ENCODE measurements at regions not wholly inside any gene's neighbourhood (a gene's known extent, or its start where the extent isn't known, plus 50 kb on each side); places are given as distances from the start of the nearest gene placed in this dataset.

DNA sequence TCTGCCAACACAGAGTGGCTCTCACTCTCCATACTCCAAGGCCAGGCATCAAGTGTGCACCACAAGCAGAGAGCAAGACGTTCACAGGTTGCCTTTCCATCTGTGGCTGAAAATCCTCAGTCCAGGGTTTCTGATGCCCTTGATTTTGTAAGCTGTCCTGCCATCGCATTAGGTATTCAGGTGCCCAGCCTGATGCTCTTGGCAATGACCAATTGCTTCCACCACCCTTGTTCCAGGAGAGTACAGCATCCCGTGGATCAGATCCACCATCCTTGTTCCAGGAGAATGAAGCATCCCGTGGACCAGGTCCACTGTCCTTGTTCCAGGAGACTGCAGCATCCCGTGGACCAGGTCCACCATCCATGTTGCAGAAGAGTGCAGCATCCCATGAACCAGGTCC, 133.4 kb upstream of the GPC1 start:
- TF ChIP-seq EZH2phosphoT487 (IDR thresholded peaks at IDR 0.05; ENCODE audit: low read length) (no peak), EZH2 (optimal IDR thresholded peaks at IDR 0.05; ENCODE audit: low read depth, low read length) (no peak)
- TF ChIP-seq, protein P1, sequence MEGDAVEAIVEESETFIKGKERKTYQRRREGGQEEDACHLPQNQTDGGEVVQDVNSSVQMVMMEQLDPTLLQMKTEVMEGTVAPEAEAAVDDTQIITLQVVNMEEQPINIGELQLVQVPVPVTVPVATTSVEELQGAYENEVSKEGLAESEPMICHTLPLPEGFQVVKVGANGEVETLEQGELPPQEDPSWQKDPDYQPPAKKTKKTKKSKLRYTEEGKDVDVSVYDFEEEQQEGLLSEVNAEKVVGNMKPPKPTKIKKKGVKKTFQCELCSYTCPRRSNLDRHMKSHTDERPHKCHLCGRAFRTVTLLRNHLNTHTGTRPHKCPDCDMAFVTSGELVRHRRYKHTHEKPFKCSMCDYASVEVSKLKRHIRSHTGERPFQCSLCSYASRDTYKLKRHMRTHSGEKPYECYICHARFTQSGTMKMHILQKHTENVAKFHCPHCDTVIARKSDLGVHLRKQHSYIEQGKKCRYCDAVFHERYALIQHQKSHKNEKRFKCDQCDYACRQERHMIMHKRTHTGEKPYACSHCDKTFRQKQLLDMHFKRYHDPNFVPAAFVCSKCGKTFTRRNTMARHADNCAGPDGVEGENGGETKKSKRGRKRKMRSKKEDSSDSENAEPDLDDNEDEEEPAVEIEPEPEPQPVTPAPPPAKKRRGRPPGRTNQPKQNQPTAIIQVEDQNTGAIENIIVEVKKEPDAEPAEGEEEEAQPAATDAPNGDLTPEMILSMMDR (IDR thresholded peaks at IDR 0.05; ENCODE audit: low read length) = no peak
